Suprapubic skin (tissue), 3 donors: ENCODE measurements at regions not wholly inside any gene's neighbourhood (a gene's known extent, or its start where the extent isn't known, plus 50 kb on each side); places are given as distances from the start of the nearest gene placed in this dataset.

Source experiments
- POLR2AphosphoS5 ChIP-seq, 3 donors: sonication (generic); formaldehyde crosslinking; IDR thresholded peaks; one replicate each; pipeline ENCODE4 v1.6.1; 2017; ENCODE audit warnings: antibody characterized with exemption in 3 of 3
- TF ChIP-seq, protein P1 (sequence below), 2 donors: fragments of 200-600 bp in 1 of 2; fragments of 450-650 bp in 1 of 2; sonication (generic) in 1 of 2; IDR thresholded peaks; one replicate each; pipeline ENCODE4 v1.5.1; 2016 to 2019; ENCODE audit warnings: antibody characterized with exemption in 2 of 2, mild to moderate bottlenecking in 1 of 2, moderate library complexity in 1 of 2

DNA sequence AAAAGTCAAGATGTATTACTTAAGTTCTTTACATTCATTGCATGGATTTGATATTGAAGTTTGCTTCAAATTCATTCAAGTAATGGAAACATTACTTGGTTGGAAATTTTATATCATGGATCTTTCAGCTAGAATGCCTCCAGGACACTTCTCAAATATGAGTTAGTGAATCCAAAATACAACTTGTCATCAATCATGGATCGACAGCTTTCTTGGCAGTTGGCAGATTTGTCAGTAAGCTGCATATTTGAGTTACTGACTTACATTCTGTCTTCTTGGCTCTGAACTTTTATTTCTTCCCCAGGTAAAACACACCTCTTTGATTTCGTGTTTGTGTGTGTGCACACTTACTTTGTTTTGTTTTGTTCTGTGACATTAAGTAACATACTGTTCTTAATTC is 1171.1 kb downstream of the TAF11L14 start:
- TF ChIP-seq, protein P1, sequence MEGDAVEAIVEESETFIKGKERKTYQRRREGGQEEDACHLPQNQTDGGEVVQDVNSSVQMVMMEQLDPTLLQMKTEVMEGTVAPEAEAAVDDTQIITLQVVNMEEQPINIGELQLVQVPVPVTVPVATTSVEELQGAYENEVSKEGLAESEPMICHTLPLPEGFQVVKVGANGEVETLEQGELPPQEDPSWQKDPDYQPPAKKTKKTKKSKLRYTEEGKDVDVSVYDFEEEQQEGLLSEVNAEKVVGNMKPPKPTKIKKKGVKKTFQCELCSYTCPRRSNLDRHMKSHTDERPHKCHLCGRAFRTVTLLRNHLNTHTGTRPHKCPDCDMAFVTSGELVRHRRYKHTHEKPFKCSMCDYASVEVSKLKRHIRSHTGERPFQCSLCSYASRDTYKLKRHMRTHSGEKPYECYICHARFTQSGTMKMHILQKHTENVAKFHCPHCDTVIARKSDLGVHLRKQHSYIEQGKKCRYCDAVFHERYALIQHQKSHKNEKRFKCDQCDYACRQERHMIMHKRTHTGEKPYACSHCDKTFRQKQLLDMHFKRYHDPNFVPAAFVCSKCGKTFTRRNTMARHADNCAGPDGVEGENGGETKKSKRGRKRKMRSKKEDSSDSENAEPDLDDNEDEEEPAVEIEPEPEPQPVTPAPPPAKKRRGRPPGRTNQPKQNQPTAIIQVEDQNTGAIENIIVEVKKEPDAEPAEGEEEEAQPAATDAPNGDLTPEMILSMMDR (IDR thresholded peaks at IDR 0.05): no peak
- TF ChIP-seq POLR2AphosphoS5 (IDR thresholded peaks at IDR 0.05): no peak
